BLaER1 treated with 17β-estradiol and CSF1 and Interleukin-3, amounts not matched to agents 10 nM and 100 nM (cell line): ENCODE measurements at regions not wholly inside any gene's neighbourhood (a gene's known extent, or its start where the extent isn't known, plus 50 kb on each side); places are given as distances from the start of the nearest gene placed in this dataset.

ENCODE experiments used
- H3K27ac ChIP-seq, 11 experiments: shearing (Covaris generic); formaldehyde crosslinking; 2 replicates each; pipeline ENCODE4 v1.8.1; 2022
- H3K27me3 ChIP-seq, 11 experiments: shearing (Covaris generic); formaldehyde crosslinking; 2 replicates each; pipeline ENCODE4 v1.8.1; 2022
- H3K36me3 ChIP-seq, 11 experiments: shearing (Covaris generic); formaldehyde crosslinking; 2 replicates each; pipeline ENCODE4 v1.8.1; 2022
- H3K4me1 ChIP-seq, 10 experiments: shearing (Covaris generic); formaldehyde crosslinking; 2 replicates each; pipeline ENCODE4 v1.8.1; 2022
- H3K4me2 ChIP-seq, 11 experiments: shearing (Covaris generic); formaldehyde crosslinking; 2 replicates each; pipeline ENCODE4 v1.8.1; 2022
- H3K4me3 ChIP-seq, 10 experiments: shearing (Covaris generic); formaldehyde crosslinking; 2 replicates each; pipeline ENCODE4 v1.8.1; 2022
- H3K9ac ChIP-seq, 11 experiments: shearing (Covaris generic); formaldehyde crosslinking; 2 replicates each; pipeline ENCODE4 v1.8.1; 2022
- H3K9me3 ChIP-seq, 11 experiments: shearing (Covaris generic); formaldehyde crosslinking; replicated peaks in 1 of 11; 2 replicates each; pipeline ENCODE4 v1.8.1; 2022
- H4K20me1 ChIP-seq, 11 experiments: shearing (Covaris generic); formaldehyde crosslinking; 2 replicates each; pipeline ENCODE4 v1.8.1; 2022
- Cebpa-rat ChIP-seq, 11 experiments: shearing (Covaris generic); IDR thresholded peaks; 2 replicates each; pipeline ENCODE4 v1.8.1; 2022

GRCh38 chr3:197369545-197369944, 71.1 kb upstream of the DLG1 start:
- no peak overlapping the region for H3K9ac ChIP-seq
- no peaks in the 10 kb centered on the region for H4K20me1 ChIP-seq
- H3K4me3 ChIP-seq, result no peak overlapping the region
- no peaks in the 10 kb centered on the region for H3K36me3 ChIP-seq
- H3K9me3 ChIP-seq, result no peaks in the 10 kb centered on the region
- TF ChIP-seq Cebpa-rat (IDR thresholded peaks at IDR 0.05), result no peak
- no peaks in the 10 kb centered on the region for H3K27me3 ChIP-seq
- H3K27ac ChIP-seq, result no peak overlapping the region
- 0 out of 20 replicates have a peak, but pooled peaks cover 0 to 6% (median 0%) of the 10 kb centered on the region in 10 experiments for H3K4me1 ChIP-seq
- no peak overlapping the region for H3K4me2 ChIP-seq

GRCh38 chr3:197368821-197369220, 70.4 kb upstream of the DLG1 start:
- Histone ChIP-seq H3K27ac (no peak overlapping the region), H4K20me1 (no peaks in the 10 kb centered on the region), H3K4me2 (no peak overlapping the region), H3K27me3 (no peaks in the 10 kb centered on the region), H3K9ac (no peak overlapping the region), H3K4me1 (peaks cover 4 to 12% (median 6%) of the 10 kb centered on the region in 10 experiments; a peak in 16 of 20 replicates), H3K4me3 (no peak overlapping the region), H3K9me3 (no peaks in the 10 kb centered on the region), H3K36me3 (no peaks in the 10 kb centered on the region)
- TF ChIP-seq Cebpa-rat (IDR thresholded peaks at IDR 0.05), result no peak

GRCh38 chr3:197368330-197368729, 69.9 kb upstream of the DLG1 start:
- Histone ChIP-seq H3K36me3 (no peaks in the 10 kb centered on the region), H3K27ac (no peak overlapping the region), H3K4me1 (peaks cover 7 to 17% (median 10%) of the 10 kb centered on the region in 10 experiments; a peak in 19 of 20 replicates), H3K9me3 (no peaks in the 10 kb centered on the region), H4K20me1 (no peaks in the 10 kb centered on the region), H3K9ac (no peak overlapping the region), H3K4me3 (no peak overlapping the region), H3K4me2 (no peak overlapping the region), H3K27me3 (no peaks in the 10 kb centered on the region)
- TF ChIP-seq Cebpa-rat (IDR thresholded peaks at IDR 0.05), result no peak

- H3K4me3 ChIP-seq, result no peak overlapping the region
- H4K20me1 ChIP-seq, result no peaks in the 10 kb centered on the region
- H3K9ac ChIP-seq, result no peak overlapping the region
- H3K4me1 ChIP-seq, result peaks cover 7 to 24% (median 17%) of the 10 kb centered on the region in 10 experiments; a peak in 19 of 20 replicates
- no peak overlapping the region for H3K27ac ChIP-seq
- no peak overlapping the region for H3K4me2 ChIP-seq
- H3K36me3 ChIP-seq, result no peaks in the 10 kb centered on the region
- no peak for TF ChIP-seq Cebpa-rat (IDR thresholded peaks at IDR 0.05)
- H3K27me3 ChIP-seq, result no peaks in the 10 kb centered on the region
- H3K9me3 ChIP-seq, result no peaks in the 10 kb centered on the region
Observed at GRCh38 chr3:197367081-197367780, 68.8 kb upstream of the DLG1 start.

GRCh38 chr3:197366301-197367044, 68.1 kb upstream of the DLG1 start:
- no peak overlapping the region for H3K4me3 ChIP-seq
- no peak overlapping the region for H3K9ac ChIP-seq
- H4K20me1 ChIP-seq, result no peaks in the 10 kb centered on the region
- H3K27ac ChIP-seq, result no peak overlapping the region
- no peak overlapping the region for H3K4me2 ChIP-seq
- no peaks in the 10 kb centered on the region for H3K27me3 ChIP-seq
- H3K4me1 ChIP-seq, result peaks cover 7 to 24% (median 17%) of the 10 kb centered on the region in 10 experiments; a peak in 19 of 20 replicates
- peaks cover 0 to 3% (median under 1%) of the 10 kb centered on the region in 11 experiments; a peak in 9 of 22 replicates for H3K9me3 ChIP-seq
- no peaks in the 10 kb centered on the region for H3K36me3 ChIP-seq
- no peak for TF ChIP-seq Cebpa-rat (IDR thresholded peaks at IDR 0.05)

DNA sequence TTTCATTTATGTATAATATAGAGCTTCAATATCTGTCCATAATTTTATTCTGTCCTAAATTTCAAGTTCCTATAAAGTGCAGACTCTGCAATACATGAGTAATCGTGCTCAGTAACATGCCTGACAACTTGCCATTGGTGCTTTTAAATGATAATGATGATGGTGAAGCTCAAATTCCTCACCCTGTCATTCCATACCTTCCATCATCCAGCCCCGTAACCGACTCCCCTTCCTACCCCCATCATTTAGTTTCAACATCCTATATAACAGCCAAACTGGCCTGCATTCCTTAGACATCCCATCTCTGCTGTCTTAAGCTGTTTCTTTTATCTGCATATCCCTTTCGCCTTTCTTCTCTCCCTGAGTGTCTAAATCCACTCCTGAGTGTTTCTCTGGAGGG, 67.2 kb upstream of the DLG1 start:
- Histone ChIP-seq H4K20me1 (no peaks in the 10 kb centered on the region), H3K9me3 (peaks cover 9 to 12% (median 10%) of the 10 kb centered on the region in 11 experiments), H3K9ac (no peak overlapping the region), H3K4me3 (no peak overlapping the region), H3K4me1 (peaks cover 7 to 24% (median 17%) of the 10 kb centered on the region in 10 experiments; a peak in 19 of 20 replicates), H3K27me3 (no peaks in the 10 kb centered on the region), H3K4me2 (no peak overlapping the region), H3K27ac (no peak overlapping the region), H3K36me3 (no peaks in the 10 kb centered on the region; a peak in 1 of 22 replicates)
- TF ChIP-seq Cebpa-rat (IDR thresholded peaks at IDR 0.05), result no peak

GRCh38 chr3:197364410-197365071, 66.1 kb upstream of the DLG1 start:
- Histone ChIP-seq H3K36me3 (peaks cover 0 to 5% (median 0%) of the 10 kb centered on the region in 11 experiments; a peak in 4 of 22 replicates), H3K27ac (no peak overlapping the region), H3K27me3 (no peaks in the 10 kb centered on the region), H3K4me3 (no peak overlapping the region), H3K9me3 (peaks cover 19 to 23% (median 20%) of the 10 kb centered on the region in 11 experiments), H4K20me1 (no peaks in the 10 kb centered on the region), H3K9ac (no peak overlapping the region), H3K4me1 (peaks cover 7 to 24% (median 17%) of the 10 kb centered on the region in 10 experiments; a peak in 19 of 20 replicates), H3K4me2 (peak overlapping the region in 8 of 11 experiments; percentile 19 to 59 (median 24); a peak in 10 of 22 replicates)
- TF ChIP-seq Cebpa-rat (IDR thresholded peaks at IDR 0.05), result no peak

DNA sequence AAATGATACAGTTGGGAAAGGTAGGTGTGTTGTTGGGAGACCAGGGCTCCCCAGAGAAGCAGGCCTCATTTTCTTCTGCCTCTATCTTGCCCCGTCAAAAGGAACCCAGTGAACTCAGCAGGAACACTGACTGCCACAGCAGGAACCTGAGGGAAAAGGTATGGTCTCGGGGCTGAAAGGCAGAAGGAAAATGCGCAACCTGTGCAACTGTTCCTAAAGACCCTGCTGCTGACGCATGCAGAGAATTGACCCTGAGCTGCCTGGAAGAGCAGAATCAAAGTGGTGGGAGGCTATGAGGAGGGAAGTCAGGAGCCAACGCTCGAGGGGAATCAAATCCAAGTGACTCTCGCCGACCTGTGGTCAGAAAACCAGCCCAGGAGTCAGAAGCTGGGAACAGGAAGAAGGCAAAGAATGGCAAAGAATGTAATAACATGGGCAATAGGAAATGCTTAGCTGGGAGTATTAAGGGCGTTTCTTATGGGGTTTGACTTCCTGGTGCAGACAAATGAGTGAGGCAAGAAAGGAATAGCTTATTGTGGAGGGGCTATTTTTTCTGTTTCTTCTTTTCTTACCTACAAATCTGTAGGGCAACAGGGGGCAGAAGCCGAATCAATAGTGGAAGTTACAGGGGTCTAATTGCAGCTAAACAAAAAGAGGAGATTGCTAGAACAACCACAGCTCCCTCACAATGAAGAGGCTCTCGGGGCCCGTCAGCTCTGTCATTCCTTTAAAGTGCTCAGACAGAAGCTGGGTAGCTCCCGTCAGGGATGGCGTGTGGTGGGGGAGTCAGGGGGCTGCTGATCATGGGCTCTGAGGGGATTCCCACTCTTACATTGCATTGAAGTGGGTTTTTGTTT, 65.4 kb upstream of the DLG1 start:
- no peak for TF ChIP-seq Cebpa-rat (IDR thresholded peaks at IDR 0.05)
- Histone ChIP-seq H3K9ac (no peak overlapping the region), H3K4me2 (peak overlapping the region; percentile 19 to 60 (median 26); a peak in 21 of 22 replicates), H3K4me1 (peaks cover 7 to 23% (median 17%) of the 10 kb centered on the region in 10 experiments; a peak in 19 of 20 replicates), H3K9me3 (peaks cover 27 to 30% (median 28%) of the 10 kb centered on the region in 11 experiments), H4K20me1 (no peaks in the 10 kb centered on the region), H3K27ac (no peak overlapping the region), H3K36me3 (peaks cover 0 to 5% (median 0%) of the 10 kb centered on the region in 11 experiments; a peak in 4 of 22 replicates), H3K27me3 (no peaks in the 10 kb centered on the region), H3K4me3 (no peak overlapping the region)
